Psoas muscle (tissue), 7 donors: ENCODE measurements at regions not wholly inside any gene's neighbourhood (a gene's known extent, or its start where the extent isn't known, plus 50 kb on each side); places are given as distances from the start of the nearest gene placed in this dataset.

Experiments
- ATAC-seq, 4 donors: fragments of 200-7000 bp; cut with Tn5 transposase; one replicate each; pipeline ENCODE4 v1.9.1; 2020; ENCODE audit warnings: moderate library complexity in 3 of 4, mild to moderate bottlenecking in 2 of 4
- DNase-seq, 2 donors: peaks; one replicate each; pipeline ENCODE4 v3.0.0-alpha.2; 2020
- H3K27ac ChIP-seq: fragments of 200-600 bp; one replicate; pipeline ENCODE4 v1.8.0; 2022
- H3K27me3 ChIP-seq, 3 donors: fragments of 200-600 bp in 1 of 3; one replicate each; pipeline versions ENCODE4 v1.6.1 to v1.8.0; 2013 to 2022; ENCODE audit warnings: low read length in 2 of 3, mild to moderate bottlenecking in 2 of 3, moderate library complexity in 1 of 3; ENCODE audit not compliant: insufficient read depth in 3 of 3
- H3K36me3 ChIP-seq, 2 donors: fragments of 200-600 bp in 1 of 2; one replicate each; pipeline versions ENCODE4 v1.6.1 to v1.8.0; 2013 to 2022; ENCODE audit warnings: low read depth in 1 of 2, mild to moderate bottlenecking in 1 of 2, moderate library complexity in 1 of 2; ENCODE audit not compliant: insufficient read depth in 1 of 2
- H3K4me1 ChIP-seq: fragments of 200-600 bp; one replicate; pipeline ENCODE4 v1.8.0; 2022
- H3K4me3 ChIP-seq: fragments of 200-600 bp; one replicate; pipeline ENCODE4 v1.8.0; 2022; ENCODE audit warnings: mild to moderate bottlenecking
- H3K9me3 ChIP-seq: fragments of 200-600 bp; one replicate; pipeline ENCODE4 v1.8.0; 2022
- WGBS, 3 donors: extraction: QIAGEN DNeasy Blood & Tissue Kit; methylation state at CpG; one replicate each; pipeline versions ENCODE4 v1.1.6 to v1.1.7; 2013; 5-methylcytosine and 5-hydroxymethylcytosine counted together
- intact Hi-C, 2 donors: fragments of 100-400 bp; cut with DNase I; formaldehyde crosslinking; loops; one replicate each; pipeline versions ENCODE4 v1.11.0 to v1.14.2; 2022
- TF ChIP-seq, protein P1 (sequence below): fragments of 200-600 bp; IDR thresholded peaks from one replicate; pipeline ENCODE4 v1.8.0; 2022; ENCODE audit warnings: antibody characterized with exemption
- donor health status: healthy with polysubstance abuse.
- donor health status: DM: no; HTN: no; CAD: no; lungs with moderate emphysema.
- donor health status: Bipolar disorder and iron deficiency.
- donor health status: healthy.
- donor health status: DM: yes; HTN: yes; CAD: no.
- donor health status: DM: no; HTN: no; CAD: no.
- donor health status: DM: yes; HTN: yes; CAD: no.

DNA sequence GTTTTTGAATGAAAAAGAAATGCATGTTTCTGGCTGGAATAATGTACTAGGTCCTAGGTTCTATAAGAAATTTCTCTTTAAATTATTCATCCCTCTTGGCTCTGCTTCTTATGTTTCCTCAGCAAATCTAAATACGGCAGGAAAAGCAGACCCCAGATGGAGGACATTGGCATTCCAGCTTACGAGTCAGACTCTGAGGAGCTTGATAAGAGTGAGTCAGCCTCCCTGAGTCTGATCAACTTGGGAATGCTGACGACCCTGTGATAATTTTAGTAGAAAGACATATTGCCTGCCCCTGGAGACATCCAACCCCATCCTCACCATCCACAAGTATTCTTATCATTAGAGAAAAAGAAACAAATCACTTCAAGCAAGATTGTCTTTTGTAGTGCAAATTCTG lies 509.7 kb upstream of the MARCKS start:
- Histone ChIP-seq H3K27me3 (no peaks in the 10 kb centered on the region), H3K27ac (no peak overlapping the region), H3K4me3 (no peak overlapping the region), H3K4me1 (no peaks in the 10 kb centered on the region), H3K36me3 (no peaks in the 10 kb centered on the region), H3K9me3 (no peaks in the 10 kb centered on the region)
- WGBS, 3 donors = 64 to 77% (median 71%) methylated on average over 3 of the region's 3 CpGs
- intact Hi-C loops = no loop called here
- TF ChIP-seq, protein P1, sequence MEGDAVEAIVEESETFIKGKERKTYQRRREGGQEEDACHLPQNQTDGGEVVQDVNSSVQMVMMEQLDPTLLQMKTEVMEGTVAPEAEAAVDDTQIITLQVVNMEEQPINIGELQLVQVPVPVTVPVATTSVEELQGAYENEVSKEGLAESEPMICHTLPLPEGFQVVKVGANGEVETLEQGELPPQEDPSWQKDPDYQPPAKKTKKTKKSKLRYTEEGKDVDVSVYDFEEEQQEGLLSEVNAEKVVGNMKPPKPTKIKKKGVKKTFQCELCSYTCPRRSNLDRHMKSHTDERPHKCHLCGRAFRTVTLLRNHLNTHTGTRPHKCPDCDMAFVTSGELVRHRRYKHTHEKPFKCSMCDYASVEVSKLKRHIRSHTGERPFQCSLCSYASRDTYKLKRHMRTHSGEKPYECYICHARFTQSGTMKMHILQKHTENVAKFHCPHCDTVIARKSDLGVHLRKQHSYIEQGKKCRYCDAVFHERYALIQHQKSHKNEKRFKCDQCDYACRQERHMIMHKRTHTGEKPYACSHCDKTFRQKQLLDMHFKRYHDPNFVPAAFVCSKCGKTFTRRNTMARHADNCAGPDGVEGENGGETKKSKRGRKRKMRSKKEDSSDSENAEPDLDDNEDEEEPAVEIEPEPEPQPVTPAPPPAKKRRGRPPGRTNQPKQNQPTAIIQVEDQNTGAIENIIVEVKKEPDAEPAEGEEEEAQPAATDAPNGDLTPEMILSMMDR = no peak
- DNase-seq (no peak), ATAC-seq (no peak)

DNA sequence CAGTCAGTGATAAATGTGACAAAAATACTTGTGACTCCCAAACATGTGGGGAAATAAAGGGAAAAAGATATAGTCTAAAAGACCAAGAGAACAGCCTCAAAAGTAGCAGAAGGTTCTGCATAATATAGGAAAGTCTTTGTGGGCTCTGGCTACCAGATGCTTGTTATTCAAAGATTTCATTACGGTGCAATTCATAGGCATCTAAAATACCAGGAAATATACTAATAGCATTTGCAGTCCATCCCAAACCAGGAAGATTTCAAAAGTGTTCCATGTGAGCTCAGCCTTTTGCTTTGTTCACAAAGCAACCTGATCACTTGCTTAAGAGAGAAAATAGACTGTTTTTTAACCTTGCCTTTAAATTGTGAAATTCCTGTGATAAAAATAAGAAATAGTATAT lies 506.7 kb upstream of the MARCKS start:
- Histone ChIP-seq H3K36me3 (no peaks in the 10 kb centered on the region), H3K27ac (no peak overlapping the region), H3K27me3 (no peaks in the 10 kb centered on the region), H3K9me3 (no peaks in the 10 kb centered on the region), H3K4me1 (no peaks in the 10 kb centered on the region), H3K4me3 (no peak overlapping the region)
- intact Hi-C loops = no loop called here
- 21 to 39% (median 28%) methylated on average over 1 of the region's 1 CpG for WGBS, 3 donors
- DNase-seq = no peak
- TF ChIP-seq, protein P1 = no peak
- ATAC-seq = no peak

DNA sequence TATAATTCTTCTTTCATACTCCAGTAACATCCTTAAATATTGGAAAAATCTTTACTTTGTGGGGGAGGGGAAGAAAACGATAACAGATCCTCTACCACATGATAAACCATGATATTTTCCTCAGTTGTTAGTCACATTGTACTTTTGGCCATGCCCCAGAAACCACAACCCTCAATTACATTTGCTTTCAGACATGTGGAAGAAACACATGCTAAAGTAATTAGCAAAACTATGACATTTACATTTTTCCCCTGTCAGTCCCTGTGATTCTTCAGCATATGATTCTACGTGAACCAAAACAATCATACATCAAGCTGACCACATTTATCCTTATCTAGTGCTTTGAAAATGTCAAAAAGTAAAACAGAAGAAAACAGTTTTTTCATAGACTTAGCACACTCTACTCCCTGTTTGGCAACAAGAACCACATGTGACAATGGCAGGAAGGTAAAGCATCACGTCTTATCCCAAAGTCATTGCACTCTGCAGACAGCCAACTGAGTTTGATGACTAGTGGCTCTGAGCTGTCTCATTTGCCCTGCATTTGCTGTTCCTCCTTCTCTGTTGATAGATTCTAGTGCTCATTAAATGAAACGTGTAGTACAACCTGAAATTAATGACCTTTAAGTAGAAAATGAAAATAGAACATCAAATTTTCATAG lies 505.8 kb upstream of the MARCKS start:
- intact Hi-C loops = no loop called here
- peak in 1 of 4 donors; percentile 38 for ATAC-seq
- DNase-seq = no peak
- Histone ChIP-seq H3K27ac (peak overlapping the region; percentile 24), H3K4me1 (no peaks in the 10 kb centered on the region), H3K4me3 (no peak overlapping the region), H3K36me3 (no peaks in the 10 kb centered on the region), H3K9me3 (no peaks in the 10 kb centered on the region), H3K27me3 (no peaks in the 10 kb centered on the region)
- TF ChIP-seq, protein P1 = no peak
- 51 to 54% (median 53%) methylated on average over 4 of the region's 4 CpGs for WGBS, 3 donors

DNA sequence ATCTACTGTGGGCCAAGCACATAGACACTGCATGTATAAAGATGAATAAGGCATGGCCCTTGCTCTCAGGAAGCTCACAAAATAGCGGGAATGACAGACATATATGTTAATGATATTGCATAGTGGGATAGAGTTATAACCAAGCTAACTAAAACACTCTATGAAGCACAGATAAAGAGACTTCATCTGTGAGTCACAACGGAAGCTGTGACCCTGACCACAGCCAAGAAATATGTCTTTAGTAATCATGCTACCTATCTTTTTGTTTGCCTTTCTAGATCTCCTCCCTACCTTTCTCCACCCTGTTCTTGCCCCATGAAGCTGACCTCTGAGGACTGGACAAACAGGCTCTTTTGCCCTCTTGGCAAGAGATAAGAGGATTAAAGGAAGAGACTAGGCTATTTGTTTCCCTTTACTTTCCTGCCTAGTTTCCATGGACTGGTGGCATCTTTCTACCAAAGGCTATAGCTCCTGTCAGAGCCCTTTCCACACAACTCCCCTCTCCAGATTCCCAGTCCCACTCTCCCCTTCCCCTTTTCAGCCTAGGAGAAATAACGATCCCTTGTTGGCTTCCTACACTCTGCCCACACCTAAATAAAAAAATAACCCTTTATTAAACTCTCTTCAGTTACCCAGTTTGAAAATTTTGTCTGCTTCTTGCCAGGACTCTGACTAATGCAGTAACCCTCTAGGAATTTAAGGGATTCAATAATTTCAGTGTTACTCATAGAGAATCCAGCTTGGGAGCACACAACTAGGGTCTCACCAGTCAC lies 504.9 kb upstream of the MARCKS start:
- intact Hi-C loops = no loop called here
- no peaks in the 10 kb centered on the region for H3K27me3 ChIP-seq
- ATAC-seq (no peak), DNase-seq (no peak)
- TF ChIP-seq, protein P1 = no peak
- no peaks in the 10 kb centered on the region for H3K4me1 ChIP-seq
- WGBS, 3 donors = 58 to 62% (median 59%) methylated on average over 3 of the region's 3 CpGs
- no peak overlapping the region for H3K27ac ChIP-seq
- no peak overlapping the region for H3K4me3 ChIP-seq
- no peaks in the 10 kb centered on the region for H3K36me3 ChIP-seq
- no peaks in the 10 kb centered on the region for H3K9me3 ChIP-seq
